BLaER1 treated with 17β-estradiol and CSF1 and Interleukin-3, amounts not matched to agents 10 nM and 100 nM (cell line): ENCODE measurements at regions not wholly inside any gene's neighbourhood (a gene's known extent, or its start where the extent isn't known, plus 50 kb on each side); places are given as distances from the start of the nearest gene placed in this dataset.
A peak's percentile ranks its signal among the peaks of the same experiment; 100 is the strongest.

Experiments used
- H3K27ac ChIP-seq, 11 experiments: shearing (Covaris generic); formaldehyde crosslinking; 2 replicates each; pipeline ENCODE4 v1.8.1; 2022
- H3K27me3 ChIP-seq, 11 experiments: shearing (Covaris generic); formaldehyde crosslinking; 2 replicates each; pipeline ENCODE4 v1.8.1; 2022
- H3K36me3 ChIP-seq, 11 experiments: shearing (Covaris generic); formaldehyde crosslinking; 2 replicates each; pipeline ENCODE4 v1.8.1; 2022
- H3K4me1 ChIP-seq, 10 experiments: shearing (Covaris generic); formaldehyde crosslinking; 2 replicates each; pipeline ENCODE4 v1.8.1; 2022
- H3K4me2 ChIP-seq, 11 experiments: shearing (Covaris generic); formaldehyde crosslinking; 2 replicates each; pipeline ENCODE4 v1.8.1; 2022
- H3K4me3 ChIP-seq, 10 experiments: shearing (Covaris generic); formaldehyde crosslinking; 2 replicates each; pipeline ENCODE4 v1.8.1; 2022
- H3K9ac ChIP-seq, 11 experiments: shearing (Covaris generic); formaldehyde crosslinking; 2 replicates each; pipeline ENCODE4 v1.8.1; 2022
- H3K9me3 ChIP-seq, 11 experiments: shearing (Covaris generic); formaldehyde crosslinking; replicated peaks in 1 of 11; 2 replicates each; pipeline ENCODE4 v1.8.1; 2022
- H4K20me1 ChIP-seq, 11 experiments: shearing (Covaris generic); formaldehyde crosslinking; 2 replicates each; pipeline ENCODE4 v1.8.1; 2022
- Cebpa-rat ChIP-seq, 11 experiments: shearing (Covaris generic); IDR thresholded peaks; 2 replicates each; pipeline ENCODE4 v1.8.1; 2022

GRCh38 chr1:208781391-208782045, 537.3 kb upstream of the PLXNA2 start:
- Histone ChIP-seq H3K4me3 (no peak overlapping the region), H3K36me3 (no peaks in the 10 kb centered on the region), H3K4me1 (no peaks in the 10 kb centered on the region), H3K4me2 (no peak overlapping the region), H4K20me1 (no peaks in the 10 kb centered on the region), H3K27ac (no peak overlapping the region), H3K9ac (no peak overlapping the region), H3K27me3 (no peaks in the 10 kb centered on the region), H3K9me3 (0 out of 22 replicates have a peak, but pooled peaks cover 0 to 3% (median 0%) of the 10 kb centered on the region in 11 experiments)
- no peak for TF ChIP-seq Cebpa-rat (IDR thresholded peaks at IDR 0.05)

GRCh38 chr1:208782186-208782585, 538.0 kb upstream of the PLXNA2 start:
- Histone ChIP-seq H3K27me3 (no peaks in the 10 kb centered on the region), H3K36me3 (no peaks in the 10 kb centered on the region), H3K27ac (no peak overlapping the region), H3K4me1 (no peaks in the 10 kb centered on the region), H4K20me1 (no peaks in the 10 kb centered on the region), H3K4me2 (peak overlapping the region in 1 of 11 experiments; percentile 34; a peak in 1 of 22 replicates), H3K9ac (no peak overlapping the region), H3K4me3 (no peak overlapping the region), H3K9me3 (no peaks in the 10 kb centered on the region)
- TF ChIP-seq Cebpa-rat (IDR thresholded peaks at IDR 0.05), result no peak

GRCh38 chr1:208785629-208786028, 541.4 kb upstream of the PLXNA2 start:
- Histone ChIP-seq H3K36me3 (no peaks in the 10 kb centered on the region), H3K9ac (no peak overlapping the region), H3K27ac (no peak overlapping the region), H4K20me1 (no peaks in the 10 kb centered on the region), H3K4me2 (no peak overlapping the region), H3K4me1 (no peaks in the 10 kb centered on the region), H3K4me3 (no peak overlapping the region), H3K27me3 (no peaks in the 10 kb centered on the region), H3K9me3 (no peaks in the 10 kb centered on the region)
- no peak for TF ChIP-seq Cebpa-rat (IDR thresholded peaks at IDR 0.05)

- H3K27ac ChIP-seq, result no peak overlapping the region
- no peaks in the 10 kb centered on the region for H3K4me1 ChIP-seq
- no peak overlapping the region for H3K4me2 ChIP-seq
- H3K27me3 ChIP-seq, result no peaks in the 10 kb centered on the region
- no peak overlapping the region for H3K4me3 ChIP-seq
- no peak for TF ChIP-seq Cebpa-rat (IDR thresholded peaks at IDR 0.05)
- H3K9ac ChIP-seq, result no peak overlapping the region
- no peaks in the 10 kb centered on the region for H3K36me3 ChIP-seq
- H4K20me1 ChIP-seq, result no peaks in the 10 kb centered on the region
- no peaks in the 10 kb centered on the region for H3K9me3 ChIP-seq
Observed at GRCh38 chr1:208787219-208787618, 543.0 kb upstream of the PLXNA2 start.

- Histone ChIP-seq H3K36me3 (no peaks in the 10 kb centered on the region), H3K4me1 (no peaks in the 10 kb centered on the region), H3K9ac (no peak overlapping the region), H3K4me3 (no peak overlapping the region), H3K27ac (no peak overlapping the region), H4K20me1 (no peaks in the 10 kb centered on the region), H3K9me3 (no peaks in the 10 kb centered on the region), H3K27me3 (no peaks in the 10 kb centered on the region), H3K4me2 (no peak overlapping the region)
- no peak for TF ChIP-seq Cebpa-rat (IDR thresholded peaks at IDR 0.05)
Observed at GRCh38 chr1:208788013-208788540, 543.9 kb upstream of the PLXNA2 start.

- TF ChIP-seq Cebpa-rat (IDR thresholded peaks at IDR 0.05), result no peak
Observed at GRCh38 chr1:208791456-208791855, 547.3 kb upstream of the PLXNA2 start.

GRCh38 chr1:208793861-208794345, 549.7 kb upstream of the PLXNA2 start:
- Histone ChIP-seq H3K36me3 (no peaks in the 10 kb centered on the region), H3K27me3 (no peaks in the 10 kb centered on the region), H3K9me3 (no peaks in the 10 kb centered on the region), H3K9ac (no peak overlapping the region), H4K20me1 (no peaks in the 10 kb centered on the region), H3K4me2 (no peak overlapping the region), H3K4me1 (no peaks in the 10 kb centered on the region), H3K27ac (no peak overlapping the region), H3K4me3 (no peak overlapping the region)
- no peak for TF ChIP-seq Cebpa-rat (IDR thresholded peaks at IDR 0.05)

More at GRCh38 chr1:208791456-208791855, 547.3 kb upstream of the PLXNA2 start:
- Histone ChIP-seq H4K20me1 (no peaks in the 10 kb centered on the region), H3K9ac (no peak overlapping the region), H3K4me2 (no peak overlapping the region), H3K9me3 (no peaks in the 10 kb centered on the region), H3K27ac (no peak overlapping the region), H3K4me3 (no peak overlapping the region), H3K36me3 (no peaks in the 10 kb centered on the region), H3K4me1 (no peaks in the 10 kb centered on the region), H3K27me3 (no peaks in the 10 kb centered on the region)

GRCh38 chr1:208799186-208799585, 555.0 kb upstream of the PLXNA2 start:
- no peak for TF ChIP-seq Cebpa-rat (IDR thresholded peaks at IDR 0.05)
- Histone ChIP-seq H3K36me3 (no peaks in the 10 kb centered on the region), H4K20me1 (no peaks in the 10 kb centered on the region), H3K9ac (no peak overlapping the region), H3K9me3 (no peaks in the 10 kb centered on the region), H3K4me1 (no peaks in the 10 kb centered on the region), H3K4me2 (no peak overlapping the region), H3K27ac (no peak overlapping the region), H3K27me3 (no peaks in the 10 kb centered on the region), H3K4me3 (no peak overlapping the region)

- TF ChIP-seq Cebpa-rat (IDR thresholded peaks at IDR 0.05), result no peak
- no peak overlapping the region for H3K4me2 ChIP-seq
- no peaks in the 10 kb centered on the region for H3K27me3 ChIP-seq
Observed at GRCh38 chr1:208803011-208803811, 559.0 kb upstream of the PLXNA2 start.

More at GRCh38 chr1:208803011-208803811, 559.0 kb upstream of the PLXNA2 start:
- no peak overlapping the region for H3K9ac ChIP-seq
- no peaks in the 10 kb centered on the region for H4K20me1 ChIP-seq
- peaks cover 0 to 9% (median 0%) of the 10 kb centered on the region in 11 experiments; a peak in 5 of 22 replicates for H3K9me3 ChIP-seq
- no peaks in the 10 kb centered on the region for H3K36me3 ChIP-seq
- no peaks in the 10 kb centered on the region for H3K4me1 ChIP-seq
- no peak overlapping the region for H3K27ac ChIP-seq
- H3K4me3 ChIP-seq, result no peak overlapping the region
